Raji (cell line): ENCODE measurements at regions not wholly inside any gene's neighbourhood (a gene's known extent, or its start where the extent isn't known, plus 50 kb on each side); places are given as distances from the start of the nearest gene placed in this dataset.

Source experiments
- POLR2A ChIP-seq: IDR thresholded peaks from 2 replicates; pipeline ENCODE4 v1.6.1; 2011; ENCODE audit warnings: low read depth, low read length, control low read depth; ENCODE audit not compliant: insufficient read depth

- no peak for TF ChIP-seq POLR2A
These were observed 553.7 kb downstream of the CD83 start for GRCh38 chr6:14671261-14671681.

- TF ChIP-seq POLR2A = no peak
These were observed 554.4 kb downstream of the CD83 start for GRCh38 chr6:14671937-14672336.

- no peak for TF ChIP-seq POLR2A
These were observed 555.6 kb downstream of the CD83 start for GRCh38 chr6:14673201-14673600.

- no peak for TF ChIP-seq POLR2A
These were observed 556.9 kb downstream of the CD83 start for GRCh38 chr6:14674458-14674857.

- TF ChIP-seq POLR2A = no peak
These were observed 557.5 kb downstream of the CD83 start for GRCh38 chr6:14674867-14675648.

GRCh38 chr6:14676064-14676463, 558.5 kb downstream of the CD83 start:
- TF ChIP-seq POLR2A = no peak

- TF ChIP-seq POLR2A = no peak
These were observed 559.6 kb downstream of the CD83 start for GRCh38 chr6:14676977-14677781.

GRCh38 chr6:14681699-14682487, 564.0 kb upstream of the JARID2 start:
- TF ChIP-seq POLR2A = no peak

GRCh38 chr6:14682812-14683211, 563.1 kb upstream of the JARID2 start:
- TF ChIP-seq POLR2A = no peak

GRCh38 chr6:14689639-14690038, 556.2 kb upstream of the JARID2 start:
- no peak for TF ChIP-seq POLR2A

GRCh38 chr6:14690120-14691056, 555.5 kb upstream of the JARID2 start:
- TF ChIP-seq POLR2A = no peak

GRCh38 chr6:14692208-14692607, 553.7 kb upstream of the JARID2 start:
- no peak for TF ChIP-seq POLR2A

- no peak for TF ChIP-seq POLR2A
These were observed 552.3 kb upstream of the JARID2 start for GRCh38 chr6:14693301-14694192.

GRCh38 chr6:14694308-14694707, 551.6 kb upstream of the JARID2 start:
- TF ChIP-seq POLR2A = no peak

GRCh38 chr6:14695579-14695978, 550.3 kb upstream of the JARID2 start:
- TF ChIP-seq POLR2A = no peak
